GM18909 (cell line): ENCODE measurements at regions not wholly inside any gene's neighbourhood (a gene's known extent, or its start where the extent isn't known, plus 50 kb on each side); places are given as distances from the start of the nearest gene placed in this dataset.
"Not testable (repeated sequence)": the region's sequence is repeated elsewhere in the genome, so short reads cannot be mapped to it uniquely, and the experiment has no call there.

Source experiments
- ATAC-seq: cut with Tn5 transposase; IDR thresholded peaks from one replicate; pipeline ENCODE4 v1.9.1; 2021; ENCODE audit warnings: mild to moderate bottlenecking; ENCODE audit not compliant: unreplicated experiment, poor library complexity

GRCh38 chr6:85795945-85796344 lies 153.3 kb upstream of the SYNCRIP start:
- ATAC-seq: no peak

- ATAC-seq: no peak
Measured at GRCh38 chr6:85792254-85792653, 149.6 kb upstream of the SYNCRIP start.

DNA sequence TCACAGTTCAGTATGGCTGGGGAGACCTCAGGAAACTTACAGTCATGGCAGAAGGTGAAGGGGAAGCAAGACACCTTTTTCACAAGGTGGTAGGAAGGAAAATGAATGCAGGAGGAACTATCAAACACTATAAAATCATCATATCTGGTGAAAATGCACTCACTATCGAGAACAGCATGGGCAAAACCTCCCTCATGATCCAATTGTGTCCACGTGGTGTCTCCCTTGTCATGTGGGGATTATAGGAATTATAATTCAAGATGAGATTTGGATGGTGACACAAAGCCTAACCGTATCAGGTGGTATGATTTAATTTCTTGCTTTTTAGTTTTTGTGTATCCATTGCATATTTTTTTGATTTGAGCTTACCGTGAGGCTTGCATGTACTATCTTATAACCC lies 133.2 kb upstream of the SYNCRIP start:
- no peak for ATAC-seq

DNA sequence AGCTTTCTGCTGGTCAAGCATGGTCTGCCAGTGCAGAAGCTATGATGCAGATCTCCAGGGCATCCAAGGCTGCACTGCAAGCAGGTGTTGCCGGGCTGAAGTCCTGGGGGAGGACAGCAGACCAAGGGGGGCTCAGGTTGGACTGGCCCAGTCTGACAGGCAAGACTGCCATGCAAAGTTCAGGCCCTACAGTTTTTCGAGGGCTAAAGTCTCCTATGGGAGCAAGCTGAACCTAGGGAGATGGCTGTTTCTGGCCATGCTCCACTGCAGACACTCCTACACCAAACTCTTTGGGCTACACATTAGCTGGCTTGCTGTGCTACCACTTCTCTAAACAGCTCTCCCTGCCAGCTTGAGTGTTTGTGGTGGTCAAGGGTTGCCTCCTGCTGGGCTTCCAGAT lies 130.0 kb upstream of the SYNCRIP start:
- no peak for ATAC-seq

DNA sequence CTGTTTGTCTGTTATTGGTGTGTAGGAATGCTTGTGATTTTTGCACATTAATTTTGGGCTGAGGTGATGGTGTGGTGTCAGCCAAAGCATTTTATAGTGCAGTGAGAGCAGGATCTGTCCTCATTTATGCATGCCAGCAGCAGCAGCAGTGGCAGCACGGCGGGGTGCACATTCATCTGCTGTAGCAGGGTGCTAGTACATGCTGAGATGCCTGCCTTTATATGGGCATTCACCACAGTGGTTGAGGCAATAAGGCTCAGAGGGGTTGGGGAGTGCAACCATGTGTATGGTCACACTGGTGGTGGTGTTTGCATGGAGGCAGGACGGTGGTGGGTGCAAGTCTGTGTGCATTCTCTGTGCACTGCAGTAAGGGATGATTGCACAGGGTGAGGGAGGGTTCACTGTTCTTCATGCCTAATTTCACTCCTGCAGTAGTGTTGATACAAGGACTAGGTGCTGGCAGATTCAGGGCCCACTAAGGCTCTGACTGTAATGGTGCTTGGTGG lies 129.3 kb upstream of the SYNCRIP start:
- ATAC-seq: no peak

- no peak for ATAC-seq
Measured at GRCh38 chr6:85771455-85771854, 128.8 kb upstream of the SYNCRIP start.

DNA sequence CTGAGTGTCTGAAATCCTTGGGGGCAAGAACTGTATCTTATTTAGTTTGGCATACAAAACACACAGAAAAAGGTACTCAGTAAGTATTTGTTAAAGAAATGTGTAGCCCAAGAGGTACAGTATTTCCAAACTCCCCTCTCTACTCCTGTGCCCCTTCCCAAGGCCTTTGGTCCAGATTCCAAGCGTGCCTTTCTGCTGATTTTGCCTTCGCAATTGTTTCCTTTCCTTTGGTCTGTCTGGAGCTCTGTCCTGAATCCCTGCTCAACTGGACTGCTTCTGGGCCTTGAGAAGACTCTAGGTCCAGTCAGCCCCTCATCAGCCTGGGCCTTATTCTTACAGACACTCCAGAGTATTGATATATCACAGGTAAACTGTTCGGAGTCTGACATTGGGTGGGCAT lies 122.2 kb upstream of the SYNCRIP start:
- ATAC-seq: no peak

- no peak for ATAC-seq
Measured at GRCh38 chr6:85756982-85757381, 114.3 kb upstream of the SYNCRIP start.

GRCh38 chr6:85754894-85755293 lies 112.2 kb upstream of the SYNCRIP start:
- ATAC-seq: no peak

GRCh38 chr6:85752602-85753001 lies 109.9 kb upstream of the SYNCRIP start:
- ATAC-seq: no peak

GRCh38 chr6:85751374-85752055 lies 108.8 kb upstream of the SYNCRIP start:
- no peak for ATAC-seq

- not testable (repeated sequence) for ATAC-seq
Measured at GRCh38 chr6:85750146-85750545, 107.5 kb upstream of the SYNCRIP start.

DNA sequence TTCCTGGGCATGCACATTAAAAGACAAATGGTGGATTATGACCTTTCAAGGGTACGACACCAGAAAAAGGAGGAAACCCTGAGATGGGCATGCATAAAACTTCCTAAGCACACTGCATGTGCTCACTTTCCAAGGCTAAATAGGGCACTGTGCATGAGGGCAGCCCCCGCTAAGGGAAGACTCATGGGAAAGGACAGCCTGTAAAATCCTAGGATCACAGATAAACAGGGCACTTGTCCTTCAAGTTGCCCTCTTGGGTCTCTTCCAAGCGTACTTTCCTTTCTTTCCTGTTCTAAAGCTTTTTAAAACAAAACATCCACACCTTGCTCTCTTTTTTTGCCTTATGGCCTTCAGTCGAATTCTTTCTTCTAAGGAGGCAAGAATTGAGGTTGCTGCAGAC lies 106.5 kb upstream of the SYNCRIP start:
- ATAC-seq: no peak

DNA sequence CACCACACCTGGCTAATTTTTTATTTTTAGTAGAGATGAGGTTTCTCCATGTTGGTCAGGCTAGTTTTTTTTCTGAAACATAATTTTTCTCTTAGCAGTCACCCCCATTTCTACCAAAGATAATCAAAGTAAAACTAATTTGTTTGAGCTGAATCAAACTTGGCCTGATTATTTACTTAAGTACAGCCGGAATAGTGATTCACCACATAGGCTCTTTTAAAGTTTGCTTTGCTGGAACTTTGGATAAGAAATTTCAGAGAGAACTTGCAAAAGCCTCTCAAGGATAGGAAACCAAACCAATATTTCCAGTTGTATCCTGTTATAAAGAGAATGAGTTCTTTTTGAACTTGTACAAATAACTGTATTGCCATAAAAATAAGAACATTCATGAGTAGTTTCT lies 105.0 kb upstream of the SYNCRIP start:
- ATAC-seq: no peak

DNA sequence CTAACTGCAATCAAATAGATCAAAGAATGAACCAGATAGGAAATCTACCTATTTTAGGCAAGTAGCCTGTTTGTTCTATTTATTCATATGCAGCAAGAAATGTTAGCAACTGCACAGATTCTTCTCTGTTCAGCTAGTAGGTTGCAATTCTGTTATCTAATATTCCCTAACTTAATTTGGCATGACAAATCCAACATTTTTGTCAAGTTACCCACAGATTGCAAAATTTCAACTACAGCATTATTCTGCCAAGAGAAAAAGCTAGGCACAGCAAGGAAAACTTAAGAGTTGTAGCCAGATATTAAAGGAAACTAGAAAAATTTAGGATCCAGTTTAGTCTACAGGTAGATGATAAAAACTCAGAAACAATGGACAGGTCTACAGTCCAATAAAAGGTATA lies 104.4 kb upstream of the SYNCRIP start:
- no peak for ATAC-seq

DNA sequence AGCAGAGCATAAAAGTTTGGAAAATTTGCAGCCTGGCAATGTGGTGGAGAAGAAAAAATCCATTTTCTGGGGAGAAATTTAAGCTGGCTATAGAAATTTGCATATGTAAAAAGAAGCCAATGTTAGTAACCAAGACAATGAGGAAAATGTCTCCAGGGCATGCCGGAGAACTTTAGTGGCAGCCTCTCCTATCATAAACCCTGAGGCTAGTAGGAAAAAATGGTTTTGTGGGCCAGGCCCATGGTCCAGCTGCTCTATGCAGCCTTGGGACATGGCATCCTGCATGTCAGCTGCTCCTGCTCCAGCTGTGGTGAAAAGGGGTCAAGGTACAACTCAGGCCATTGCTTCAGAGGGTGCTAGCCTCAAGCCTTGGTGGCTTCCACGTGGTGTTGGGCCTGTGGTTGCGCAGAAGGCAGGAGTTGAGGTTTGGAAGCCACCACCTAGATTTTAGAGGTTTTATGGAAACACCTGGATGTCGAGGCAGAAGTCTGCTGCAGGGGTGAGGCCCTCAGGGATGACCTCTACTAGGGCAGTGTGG lies 101.8 kb upstream of the SYNCRIP start:
- no peak for ATAC-seq

GRCh38 chr6:85726206-85726605 lies 83.5 kb upstream of the SYNCRIP start:
- no peak for ATAC-seq

DNA sequence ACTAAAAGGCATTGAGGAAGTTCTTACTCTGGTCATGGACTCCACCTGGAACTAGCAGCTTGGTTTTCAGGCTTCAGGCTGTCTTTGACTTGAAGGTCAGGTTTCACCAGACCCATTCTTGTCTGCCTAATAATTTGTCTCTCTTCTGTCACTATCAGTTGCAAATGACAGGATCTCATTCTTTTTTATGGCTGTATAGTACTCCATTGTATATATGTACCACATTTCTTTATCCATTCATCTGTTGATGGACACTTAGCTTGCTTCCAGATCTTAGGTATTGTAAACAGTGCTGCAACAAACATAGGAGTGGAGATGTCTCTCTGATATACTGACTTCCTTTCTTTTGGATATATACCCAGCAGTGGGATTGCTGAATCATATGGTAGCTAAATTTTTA lies 73.1 kb upstream of the SYNCRIP start:
- no peak for ATAC-seq

DNA sequence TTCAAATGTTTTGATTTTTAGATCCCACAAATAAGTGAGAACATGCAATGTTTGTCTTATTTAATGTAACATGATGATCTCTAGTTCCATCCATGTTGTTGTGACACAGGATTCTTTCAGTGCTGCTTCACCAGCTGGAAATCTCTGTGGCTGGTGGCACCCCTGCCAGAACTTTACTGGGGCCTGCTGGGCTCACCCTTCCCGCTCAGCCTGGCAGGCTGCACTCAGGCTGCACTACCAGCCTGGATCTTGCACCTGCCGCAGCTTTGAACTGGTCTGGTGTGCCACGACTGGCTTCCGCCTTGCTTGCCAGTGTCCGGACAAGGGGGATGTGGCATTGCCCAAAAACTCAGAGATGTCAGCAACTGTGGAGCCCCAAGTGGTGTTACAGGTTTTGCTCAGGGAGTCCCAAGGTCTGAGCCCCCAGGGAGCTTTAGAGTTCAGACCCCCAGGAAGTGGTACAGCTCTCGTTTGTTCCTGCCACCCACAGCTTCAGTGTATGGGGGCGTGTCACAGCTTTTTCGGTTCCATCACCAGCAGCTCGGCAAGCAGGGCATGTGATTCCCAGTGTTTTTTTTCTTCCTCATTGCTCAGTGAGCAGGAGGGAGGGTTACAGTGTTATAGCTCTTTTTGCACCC lies 72.3 kb upstream of the SYNCRIP start:
- ATAC-seq: no peak

DNA sequence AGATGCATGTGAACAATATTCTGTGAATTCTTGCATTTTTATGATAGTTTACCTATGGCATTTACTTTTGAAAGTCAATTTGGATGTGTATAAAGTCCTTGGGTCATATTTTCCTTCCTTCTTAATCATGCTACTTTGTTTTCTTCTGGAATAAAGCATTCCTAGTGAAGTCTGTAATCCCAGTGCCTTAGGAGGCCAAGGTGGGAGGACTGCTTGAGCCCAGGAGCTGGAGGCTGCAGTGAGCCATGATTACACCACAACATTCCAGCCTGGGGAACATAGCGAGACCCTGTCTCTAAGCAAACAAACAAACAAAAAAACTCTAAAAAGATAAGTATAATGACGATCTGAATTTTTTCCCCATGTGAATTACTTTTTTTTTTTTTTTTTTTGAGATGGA lies 69.7 kb upstream of the SYNCRIP start:
- no peak for ATAC-seq

- ATAC-seq: not testable (repeated sequence)
Measured at GRCh38 chr6:85707515-85708145, 64.9 kb upstream of the SYNCRIP start.
